ENCODE measurements at regions not wholly inside any gene's neighbourhood (a gene's known extent, or its start where the extent isn't known, plus 50 kb on each side); places are given as distances from the start of the nearest gene placed in this dataset.

DNA sequence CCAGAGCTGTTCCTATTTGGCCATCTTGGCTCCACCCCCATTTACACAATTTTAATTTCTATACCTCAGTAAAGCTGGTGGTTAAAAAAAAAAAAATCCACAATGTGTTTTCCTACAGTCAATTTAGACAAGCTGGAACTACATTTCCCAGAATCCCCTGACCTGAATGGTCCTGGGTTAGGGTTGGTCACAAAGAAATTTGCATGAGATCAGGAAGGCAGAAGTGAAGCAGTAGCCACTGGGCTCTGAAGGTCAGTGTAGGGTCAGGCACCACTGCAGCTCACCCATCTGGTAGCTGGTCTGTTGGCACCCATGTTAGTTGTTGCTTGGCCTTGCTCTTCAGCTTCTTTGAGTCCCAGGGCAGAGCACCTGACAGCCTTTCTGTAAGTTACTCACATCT lies 210.7 kb upstream of the API5 start:
- no peak for DNase-seq
- no peak for TF ChIP-seq CTCF (IDR thresholded peaks at IDR 0.05)
- Histone ChIP-seq H3K4me3 (no peak overlapping the region), H3K27me3 (no peaks in the 10 kb centered on the region), H3K4me1 (no peaks in the 10 kb centered on the region), H3K9me3 (no peaks in the 10 kb centered on the region), H3K27ac (no peak overlapping the region), H3K36me3 (no peaks in the 10 kb centered on the region)
- intact Hi-C loops (cut with DNase I; ENCODE audit: low total_unique reads) = no loop called here

GRCh38 chr11:43116071-43116470 lies 195.7 kb upstream of the API5 start:
- no peak overlapping the region for H3K27ac ChIP-seq
- no peak for TF ChIP-seq CTCF (IDR thresholded peaks at IDR 0.05)
- no peaks in the 10 kb centered on the region for H3K27me3 ChIP-seq
- H3K9me3 ChIP-seq = no peaks in the 10 kb centered on the region
- DNase-seq = no peak
- no peaks in the 10 kb centered on the region for H3K4me1 ChIP-seq
- H3K36me3 ChIP-seq = no peaks in the 10 kb centered on the region
- H3K4me3 ChIP-seq = no peak overlapping the region
- intact Hi-C loops (cut with DNase I; ENCODE audit: low total_unique reads) = no loop called here

DNA sequence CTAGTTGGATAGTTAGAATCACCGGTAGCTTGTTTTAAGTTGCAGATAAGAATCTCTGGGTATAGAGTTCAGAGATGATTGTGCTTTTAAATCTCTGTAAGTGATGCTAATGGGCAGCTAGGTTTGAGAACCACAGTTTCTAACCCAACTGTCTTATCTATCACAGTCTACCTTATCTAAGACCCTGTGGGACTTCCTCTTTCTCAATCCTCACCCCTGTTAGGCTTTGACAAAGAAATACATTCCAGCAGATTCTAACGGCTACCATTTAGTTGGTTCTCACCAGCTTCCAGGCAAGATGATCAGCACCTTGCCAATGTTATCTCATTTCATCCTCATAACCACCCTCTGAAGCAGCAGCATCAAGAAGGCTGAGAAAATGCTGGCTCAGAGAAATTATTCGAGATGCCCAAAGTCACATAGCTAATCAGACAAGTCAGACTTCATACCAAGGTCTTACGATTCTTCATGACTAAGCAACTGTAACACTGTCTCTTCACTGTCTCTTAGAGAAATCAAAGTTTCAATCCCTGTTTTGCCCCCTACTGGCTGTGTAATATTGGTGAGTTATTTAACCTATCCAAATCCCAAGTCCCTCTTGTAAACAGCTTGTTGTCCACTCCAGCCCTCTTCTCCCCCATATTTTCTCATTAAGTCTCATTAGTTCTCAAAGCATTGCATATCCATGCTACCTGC lies 192.4 kb upstream of the API5 start:
- Histone ChIP-seq H3K27me3 (no peaks in the 10 kb centered on the region), H3K4me3 (no peak overlapping the region), H3K9me3 (no peaks in the 10 kb centered on the region), H3K36me3 (no peaks in the 10 kb centered on the region), H3K4me1 (no peaks in the 10 kb centered on the region), H3K27ac (no peak overlapping the region)
- TF ChIP-seq CTCF (IDR thresholded peaks at IDR 0.05) = no peak
- intact Hi-C loops (cut with DNase I; ENCODE audit: low total_unique reads) = no loop called here
- no peak for DNase-seq

DNA sequence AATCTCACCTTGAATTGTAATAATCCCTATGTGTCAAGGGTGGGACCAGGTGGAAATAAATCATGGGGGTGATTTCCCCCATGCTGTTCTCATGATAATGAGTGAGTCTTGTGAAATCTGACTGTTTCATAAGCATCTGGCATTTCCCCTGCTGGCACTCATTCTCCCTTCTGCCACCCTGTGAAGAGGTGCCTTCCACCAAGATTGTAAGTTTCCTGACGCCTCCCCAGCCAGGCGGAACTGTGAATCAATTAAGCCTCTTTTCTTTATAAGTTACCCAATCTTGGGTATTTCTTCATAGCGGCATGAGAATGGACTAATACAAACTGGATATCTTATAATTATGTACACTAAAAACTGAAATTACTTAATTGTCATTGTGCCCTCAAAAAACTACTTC lies 189.2 kb upstream of the API5 start:
- DNase-seq = no peak
- no peaks in the 10 kb centered on the region for H3K36me3 ChIP-seq
- H3K4me3 ChIP-seq = no peak overlapping the region
- TF ChIP-seq CTCF (IDR thresholded peaks at IDR 0.05) = no peak
- H3K9me3 ChIP-seq = no peaks in the 10 kb centered on the region
- intact Hi-C loops (cut with DNase I; ENCODE audit: low total_unique reads) = no loop called here
- no peaks in the 10 kb centered on the region for H3K27me3 ChIP-seq
- no peak overlapping the region for H3K27ac ChIP-seq
- no peaks in the 10 kb centered on the region for H3K4me1 ChIP-seq

DNA sequence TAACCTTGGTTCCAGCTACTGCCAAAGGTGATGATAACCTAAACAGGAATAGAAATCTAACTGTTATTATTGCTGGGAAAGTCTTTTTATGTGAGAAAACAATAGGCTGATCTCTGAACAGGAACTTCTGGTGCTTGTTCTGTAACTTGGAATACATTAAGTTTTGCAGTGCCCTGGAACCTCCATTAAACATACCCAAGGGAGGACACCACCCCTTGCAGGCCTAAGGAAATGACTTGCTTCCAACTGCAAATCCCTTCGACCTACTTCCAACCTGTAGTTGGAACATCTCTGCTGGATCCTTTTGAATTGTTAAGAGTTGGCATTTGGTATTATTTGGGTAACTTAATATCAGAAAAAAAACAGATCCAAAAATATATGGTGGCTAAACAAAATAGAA lies 188.4 kb upstream of the API5 start:
- intact Hi-C loops (cut with DNase I; ENCODE audit: low total_unique reads) = no loop called here
- TF ChIP-seq CTCF (IDR thresholded peaks at IDR 0.05) = no peak
- Histone ChIP-seq H3K36me3 (no peaks in the 10 kb centered on the region), H3K4me1 (no peaks in the 10 kb centered on the region), H3K4me3 (no peak overlapping the region), H3K27ac (no peak overlapping the region), H3K27me3 (no peaks in the 10 kb centered on the region), H3K9me3 (no peaks in the 10 kb centered on the region)
- no peak for DNase-seq

Data from tibial artery (tissue), 4 donors.